Ovary (tissue), 3 donors: ENCODE measurements at regions not wholly inside any gene's neighbourhood (a gene's known extent, or its start where the extent isn't known, plus 50 kb on each side); places are given as distances from the start of the nearest gene placed in this dataset.

Experiments used
- CTCF ChIP-seq, 3 donors: fragments of 450-650 bp in 2 of 3; fragments of 200-600 bp in 1 of 3; IDR thresholded peaks; one replicate each; pipeline versions ENCODE4 v1.5.1 to v1.8.0; 2016 to 2022; ENCODE audit warnings: antibody characterized with exemption in 3 of 3, mild to moderate bottlenecking in 1 of 3
- EP300 ChIP-seq: sonication (generic); formaldehyde crosslinking; IDR thresholded peaks from one replicate; pipeline ENCODE4 v1.6.1; 2017; ENCODE audit warnings: antibody characterized with exemption
- POLR2A ChIP-seq: fragments of 450-650 bp; IDR thresholded peaks from one replicate; pipeline ENCODE4 v1.6.1; 2017; ENCODE audit warnings: antibody characterized with exemption, mild to moderate bottlenecking, moderate library complexity
- donor health status: DM: no; HTN: no; CAD: no.

- no peak for TF ChIP-seq CTCF (IDR thresholded peaks at IDR 0.05)
- no peak for TF ChIP-seq EP300
- no peak for TF ChIP-seq POLR2A
These were observed 432.5 kb upstream of the ZFHX3 start for GRCh38 chr16:73480381-73480780.
